ENCODE measurements at regions not wholly inside any gene's neighbourhood (a gene's known extent, or its start where the extent isn't known, plus 50 kb on each side); places are given as distances from the start of the nearest gene placed in this dataset.
"Not testable (repeated sequence)": the region's sequence is repeated elsewhere in the genome, so short reads cannot be mapped to it uniquely, and the experiment has no call there.

DNA sequence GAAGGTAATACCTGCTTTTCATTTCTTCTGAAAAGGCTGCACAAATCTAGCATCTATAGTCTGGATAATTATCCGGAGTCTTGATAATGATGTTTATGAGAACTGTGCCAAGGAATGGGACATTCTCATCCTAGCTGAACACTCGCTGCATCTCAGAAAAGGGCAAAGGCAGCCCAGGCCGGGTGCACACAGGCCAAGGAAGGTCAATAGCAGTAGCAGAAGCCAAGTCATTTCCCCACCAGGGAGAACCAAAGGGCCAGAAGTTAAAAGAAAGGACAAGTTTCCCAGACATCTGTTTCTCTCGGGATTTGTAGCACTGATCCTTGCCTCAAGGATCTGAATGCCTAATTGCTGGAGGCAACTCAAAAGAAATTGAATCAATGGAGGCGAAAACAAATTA, 66.1 kb upstream of the ANKRD55 start:
- no peak for DNase-seq (ENCODE audit: low read depth, low spot score)

DNA sequence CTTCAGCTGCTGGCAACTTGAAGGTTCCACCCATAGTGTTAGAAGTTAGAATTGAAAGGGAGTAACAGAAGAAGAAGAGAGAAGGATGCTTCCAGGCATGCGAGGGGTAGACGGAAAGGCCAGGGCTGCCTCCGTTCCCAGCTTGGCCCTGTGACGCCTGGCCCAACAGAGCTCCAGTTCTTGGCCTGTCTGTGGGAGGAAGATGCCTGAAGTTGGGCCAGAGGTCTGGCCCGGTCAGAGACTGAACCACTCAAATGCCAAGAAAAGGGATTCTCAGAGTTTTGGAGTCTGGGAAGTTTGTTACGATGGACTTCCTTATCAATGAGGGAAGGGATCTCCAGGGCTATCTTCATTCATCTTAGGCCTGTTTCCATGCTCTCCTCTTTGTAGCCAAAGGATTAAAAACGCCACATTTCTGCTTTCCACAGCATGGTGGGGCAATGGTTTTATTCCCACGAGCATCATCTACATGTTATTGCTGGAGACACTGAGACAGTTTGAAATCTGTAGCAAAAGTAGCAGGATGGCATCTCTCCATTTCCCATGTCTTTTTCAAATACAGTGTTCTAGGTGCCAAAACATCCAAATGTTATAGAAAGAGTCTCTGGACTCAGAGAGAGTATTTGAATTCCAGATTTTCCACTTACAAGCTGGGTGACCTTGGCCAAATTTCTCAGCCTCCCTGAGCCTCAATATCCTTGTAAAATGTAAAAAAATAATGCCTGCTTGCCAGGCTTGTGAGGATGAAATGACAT, 65.4 kb upstream of the ANKRD55 start:
- no peak for DNase-seq (ENCODE audit: low read depth, low spot score)

DNA sequence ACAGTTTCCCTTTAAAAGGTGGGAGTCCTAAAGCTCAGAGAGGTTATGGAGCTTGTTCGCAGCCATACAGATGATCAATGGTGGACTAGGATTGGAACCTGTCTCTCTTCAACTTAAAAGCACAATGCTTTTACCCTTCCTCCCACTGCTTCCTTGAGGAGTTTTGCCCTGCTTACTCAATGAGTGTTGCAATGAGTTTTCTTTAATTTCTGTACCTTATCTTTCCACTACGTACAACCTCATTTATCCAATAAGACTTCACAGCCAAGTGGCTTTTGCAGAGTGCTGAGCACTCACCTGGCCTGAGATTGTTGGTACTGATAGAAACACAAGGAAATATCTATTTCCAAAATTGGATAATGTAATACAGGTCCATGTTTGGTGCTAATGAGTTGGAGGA, 64.7 kb upstream of the ANKRD55 start:
- no peak for DNase-seq (ENCODE audit: low read depth, low spot score)

DNA sequence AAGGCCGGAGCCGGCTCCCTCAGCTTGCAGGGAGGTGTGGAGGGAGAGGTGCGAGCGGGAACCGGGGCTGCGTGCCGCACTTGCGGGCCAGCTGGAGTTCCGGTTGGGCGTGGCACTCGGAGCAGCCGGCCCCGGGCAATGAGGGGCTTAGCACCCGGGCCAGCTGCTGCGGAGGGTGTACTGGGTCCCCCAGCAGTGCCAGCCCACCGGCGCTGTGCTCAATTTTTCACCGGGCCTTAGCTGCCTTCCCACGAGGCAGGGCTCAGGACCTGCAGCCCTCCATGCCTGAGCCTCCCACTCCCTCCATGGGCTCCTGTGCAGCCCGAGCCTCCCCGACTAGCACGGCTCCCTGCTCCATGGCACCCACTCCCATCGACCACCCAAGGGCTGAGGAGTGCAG, 62.2 kb upstream of the ANKRD55 start:
- not testable (repeated sequence) for DNase-seq (ENCODE audit: low read depth, low spot score)

DNA sequence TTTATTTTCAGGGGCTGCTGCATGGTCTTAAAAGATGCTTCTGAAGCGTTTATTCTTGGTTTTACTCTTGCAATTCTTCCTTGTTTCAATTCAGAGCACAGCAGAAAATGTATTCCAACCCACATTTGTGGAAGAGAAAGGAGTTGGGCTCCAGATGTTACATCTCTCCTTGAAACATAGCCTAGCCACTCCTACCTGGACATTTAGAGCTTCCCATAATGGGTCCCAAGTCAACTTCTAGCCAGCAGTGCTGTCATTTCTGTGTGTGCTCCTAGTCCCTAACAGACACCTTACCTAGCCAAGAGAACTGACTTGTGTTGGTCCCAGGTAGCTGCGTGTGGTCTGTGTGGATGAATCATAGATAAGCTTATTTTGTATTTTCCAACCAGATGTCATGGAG, 61.2 kb upstream of the ANKRD55 start:
- no peak for DNase-seq (ENCODE audit: low read depth, low spot score)

DNA sequence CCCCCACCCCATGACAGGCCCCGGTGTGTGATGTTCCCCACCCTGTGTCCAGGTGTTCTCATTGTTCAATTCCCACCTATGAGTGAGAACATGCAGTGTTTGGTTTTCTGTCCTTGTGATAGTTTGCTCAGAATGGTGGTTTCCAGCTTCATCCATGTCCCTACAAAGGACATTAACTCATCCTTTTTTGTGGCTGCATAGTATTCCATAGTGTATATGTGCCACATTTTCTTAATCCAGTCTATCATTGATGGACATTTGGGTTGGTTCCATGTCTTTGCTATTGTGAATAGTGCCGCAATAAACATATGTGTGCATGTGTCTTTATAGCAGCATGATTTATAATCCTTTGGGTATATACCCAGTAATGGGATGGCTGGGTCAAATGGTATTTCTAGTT, 59.7 kb upstream of the ANKRD55 start:
- DNase-seq (ENCODE audit: low read depth, low spot score): not testable (repeated sequence)

DNA sequence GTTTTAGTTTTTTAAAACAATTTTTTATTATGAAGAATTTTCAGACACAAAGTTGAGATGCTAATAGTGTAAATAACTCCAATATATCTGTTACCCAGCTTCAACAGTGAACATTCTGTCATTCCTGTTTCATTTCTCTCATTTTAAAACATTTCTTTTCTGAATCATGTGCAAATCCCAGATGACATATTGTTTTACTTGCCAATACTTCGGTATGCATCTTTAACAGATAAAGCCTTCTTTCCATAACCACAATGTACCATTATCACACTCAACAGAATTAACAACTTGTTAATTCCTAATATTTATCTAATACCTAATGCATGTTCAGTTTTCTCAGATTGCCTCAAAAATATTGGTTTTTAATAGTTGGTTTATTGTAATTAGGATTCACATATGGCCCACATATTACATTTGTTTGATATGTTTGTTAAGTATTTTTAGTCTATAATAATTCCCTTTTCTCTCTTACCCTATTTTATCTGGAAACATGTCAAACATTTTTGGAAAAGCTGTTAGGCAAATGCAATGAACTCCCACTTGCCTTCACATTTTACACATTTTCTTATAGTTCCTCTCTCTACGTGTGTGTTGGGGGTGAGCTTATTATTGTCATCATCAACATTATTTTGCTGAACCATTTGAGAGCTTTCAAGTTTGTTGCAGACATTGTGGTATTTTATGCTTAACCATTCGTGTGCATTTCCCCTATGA, 58.7 kb upstream of the ANKRD55 start:
- DNase-seq (ENCODE audit: low read depth, low spot score): no peak

DNA sequence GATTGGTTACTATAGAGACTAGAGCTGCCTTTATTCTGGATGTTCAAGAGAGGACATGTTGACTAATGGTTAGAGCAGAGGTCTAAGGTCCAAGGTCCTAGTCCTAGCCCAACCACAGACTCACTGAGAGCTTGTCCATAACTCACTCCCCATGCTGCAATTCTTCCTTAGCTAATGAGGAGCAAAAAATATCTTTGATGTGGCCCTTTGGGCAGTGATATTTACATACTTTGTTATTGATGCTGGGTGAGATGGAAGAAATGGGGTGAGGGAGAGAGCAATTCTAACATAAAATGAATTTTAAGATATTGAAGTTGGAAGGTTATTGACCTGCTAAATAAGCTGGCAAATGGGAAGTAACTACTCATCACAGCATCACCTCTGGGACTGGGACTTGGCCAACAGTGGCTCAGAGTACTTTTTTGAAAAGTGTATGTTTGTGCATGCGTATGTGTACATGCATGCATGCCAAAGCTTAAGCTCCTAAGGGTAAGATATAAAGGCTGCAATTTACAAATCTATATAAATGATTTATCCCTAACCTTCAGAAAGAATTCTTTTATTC, 58.0 kb upstream of the ANKRD55 start:
- DNase-seq (ENCODE audit: low read depth, low spot score): no peak

DNA sequence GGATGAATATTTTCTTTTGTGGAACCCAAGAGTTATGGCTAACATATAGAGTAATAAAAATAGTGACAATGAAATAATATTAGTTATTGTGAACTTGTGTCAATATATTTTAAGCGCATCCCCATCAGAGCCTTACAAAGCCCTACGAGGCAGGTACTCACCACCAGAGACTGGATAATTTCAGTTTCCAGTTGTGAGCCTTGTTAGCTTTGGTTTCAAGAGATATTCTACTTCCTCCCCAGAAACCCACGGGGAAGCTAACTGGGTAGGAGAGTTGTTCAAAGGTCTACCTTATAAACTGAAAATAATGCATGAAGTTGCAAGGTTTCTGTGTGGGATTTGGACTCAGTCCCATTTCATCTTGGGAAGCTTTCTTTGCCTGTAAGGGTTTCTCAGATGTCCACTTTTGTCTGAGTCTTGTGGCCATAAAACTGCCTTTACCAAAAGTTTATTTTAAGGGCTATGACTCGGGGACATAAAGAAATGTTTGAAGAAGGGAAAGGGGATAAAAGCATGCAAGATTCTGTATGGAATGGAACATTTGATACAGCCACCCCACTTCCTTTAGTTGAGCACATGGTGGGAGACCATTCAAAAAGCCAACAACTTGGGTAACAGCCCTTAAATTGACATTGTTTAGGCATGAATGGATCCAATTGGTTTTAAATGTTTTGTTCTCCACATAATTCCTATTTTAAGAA, 57.4 kb upstream of the ANKRD55 start:
- DNase-seq (ENCODE audit: low read depth, low spot score): no peak

DNA sequence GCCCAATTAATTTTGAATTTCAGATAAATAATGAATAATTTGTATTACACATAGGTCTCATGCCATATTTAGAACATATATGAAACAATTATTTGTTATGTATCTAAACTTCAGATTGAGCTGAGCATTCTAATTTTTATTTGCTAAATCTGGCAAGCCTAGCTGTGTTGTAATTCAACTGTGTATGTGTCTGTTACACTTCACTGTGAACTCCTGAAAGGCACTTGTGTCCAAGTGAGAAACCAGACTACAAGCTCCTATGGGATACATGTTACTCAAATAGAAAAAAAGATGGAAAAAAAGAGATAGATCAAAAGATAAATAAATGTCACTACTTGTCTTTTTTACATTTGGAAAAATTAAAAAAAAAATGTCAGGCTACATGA, 56.5 kb upstream of the ANKRD55 start:
- no peak for DNase-seq (ENCODE audit: low read depth, low spot score)

DNA sequence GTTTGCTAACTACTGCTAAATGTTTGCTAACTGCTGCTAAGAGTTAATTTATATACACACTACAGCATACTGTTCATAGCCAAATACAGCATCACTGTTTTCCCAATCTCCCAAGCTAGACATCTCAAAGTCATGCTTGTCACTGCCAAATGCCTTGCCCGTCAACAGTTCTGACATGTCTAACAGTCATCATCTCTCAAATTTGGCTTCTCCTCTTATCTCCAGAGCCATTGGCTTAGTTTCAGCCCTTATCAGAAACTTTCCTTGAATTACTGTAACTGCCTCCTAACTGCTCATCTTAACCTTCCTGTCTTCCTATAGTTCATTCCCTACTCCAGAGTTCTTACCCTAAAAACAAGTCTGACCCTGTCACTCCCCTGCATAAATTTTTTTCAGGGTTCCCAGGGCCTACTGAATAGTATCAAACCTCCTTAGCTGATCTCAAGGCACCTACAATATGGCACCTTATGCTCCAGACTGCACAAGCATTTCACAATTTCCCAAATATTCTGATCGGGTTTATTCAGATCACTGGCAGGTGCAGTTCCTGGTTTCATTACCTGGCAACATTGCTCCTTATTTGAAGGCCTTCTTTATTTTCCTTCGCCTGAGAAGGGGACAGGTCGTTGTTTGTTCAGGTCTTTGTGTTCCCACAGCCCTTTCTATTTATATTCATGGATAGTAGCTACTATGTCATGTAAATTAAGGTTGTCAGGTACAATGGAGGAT, 55.9 kb upstream of the ANKRD55 start:
- no peak for DNase-seq (ENCODE audit: low read depth, low spot score)

DNA sequence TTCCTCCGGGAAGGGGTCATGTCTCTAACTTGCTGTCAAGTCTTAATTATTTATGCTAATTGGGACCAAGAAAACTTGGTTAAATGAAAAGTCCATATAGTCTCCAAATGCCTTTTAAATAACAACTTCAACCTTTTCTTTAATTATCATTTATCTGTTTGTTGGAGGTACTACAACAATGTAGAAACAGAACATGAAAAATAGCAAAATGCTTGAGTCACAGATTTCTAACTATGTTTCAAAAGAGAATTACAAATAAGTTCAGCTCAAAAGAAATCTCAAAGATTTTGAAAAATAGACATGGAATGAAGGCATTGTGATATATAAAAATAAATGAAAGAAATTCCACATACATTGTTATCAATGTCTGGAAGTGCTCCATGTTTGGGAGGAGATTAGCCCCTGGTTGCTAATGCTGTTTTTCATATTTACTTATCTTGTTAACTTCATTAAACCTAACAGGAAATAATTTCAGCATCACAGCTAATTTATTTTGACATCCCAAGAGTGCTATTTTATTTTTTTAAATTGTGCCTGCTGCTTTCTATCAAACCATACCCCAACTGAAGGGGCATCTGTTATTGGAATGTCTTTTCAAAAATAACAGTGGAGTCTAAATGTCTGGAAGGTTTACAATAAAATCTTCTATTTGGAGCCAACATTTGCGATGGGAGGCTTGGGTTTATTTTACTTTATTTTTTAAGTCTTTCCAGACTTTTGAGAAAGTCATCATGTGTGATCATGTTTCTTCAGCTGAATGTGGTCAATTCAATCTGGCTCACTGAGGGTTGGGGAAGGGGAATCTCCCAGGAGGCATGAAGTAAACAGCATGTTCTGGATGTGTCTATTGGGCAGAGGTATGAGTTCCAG, 53.1 kb upstream of the ANKRD55 start:
- no peak for DNase-seq (ENCODE audit: low read depth, low spot score)

DNA sequence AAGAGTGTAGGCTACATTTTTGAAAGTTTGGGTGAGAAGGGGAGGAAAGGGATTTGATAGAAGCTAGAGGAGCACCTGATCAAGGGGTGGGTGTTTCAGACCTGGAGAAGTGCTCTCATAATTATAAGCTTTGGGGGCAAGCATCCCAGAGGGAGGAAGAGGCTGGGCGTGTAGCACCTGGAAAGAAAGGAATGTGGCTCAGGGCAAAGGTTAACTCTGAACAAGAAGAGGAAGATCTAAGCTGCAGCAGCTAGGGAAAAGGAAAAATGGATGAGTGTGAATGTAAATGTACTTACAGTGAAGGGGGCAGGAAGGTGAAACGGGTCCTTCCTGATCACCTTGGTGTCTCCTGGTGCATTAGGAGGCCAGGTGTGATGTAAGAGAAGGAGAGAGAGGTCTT, 49.8 kb upstream of the ANKRD55 start:
- no peak for DNase-seq (ENCODE audit: low read depth, low spot score)

Data from ELF-1 (cell line).